ENCODE measurements at regions not wholly inside any gene's neighbourhood (a gene's known extent, or its start where the extent isn't known, plus 50 kb on each side); places are given as distances from the start of the nearest gene placed in this dataset.

GRCh38 chr9:18068900-18069299 is 405.1 kb upstream of the ADAMTSL1 start:
- Histone ChIP-seq H3K9me3 (ENCODE audit: low read length) (no peaks in the 10 kb centered on the region), H3K4me1 (ENCODE audit: insufficient read depth, low read length) (no peaks in the 10 kb centered on the region), H3K27me3 (ENCODE audit: control insufficient read depth in 1 of 2, insufficient read depth in 2 of 2, low read length in 2 of 2) (no peaks in the 10 kb centered on the region), H3K36me3 (replicated peaks in 1 of 2; ENCODE audit: control insufficient read depth in 1 of 2, insufficient read depth in 2 of 2, low read length in 2 of 2) (no peaks in the 10 kb centered on the region), H3K79me2 (ENCODE audit: insufficient read depth, low read length) (no peaks in the 10 kb centered on the region), H3K4me2 (ENCODE audit: low read depth, low read length) (no peak overlapping the region), H2AFZ (ENCODE audit: low read length) (no peak overlapping the region), H3K27ac (ENCODE audit: extremely low read length, insufficient read depth, low read length) (no peak overlapping the region), H4K20me1 (ENCODE audit: insufficient read depth, low read length) (no peaks in the 10 kb centered on the region), H3K4me3 (replicated peaks in 1 of 3; ENCODE audit: insufficient read depth in 1 of 3, low read depth in 2 of 3, low read length in 3 of 3) (no peak overlapping the region), H3K9ac (ENCODE audit: insufficient read depth, low read depth, low read length) (no peak overlapping the region)
- TF ChIP-seq ZNF773 (CRISPR knock-in tag; IDR thresholded peaks at IDR 0.05; ENCODE audit: borderline replicate concordance) (no peak), DPF2 (CRISPR knock-in tag; IDR thresholded peaks at IDR 0.05; ENCODE audit: borderline replicate concordance, low read depth) (no peak), RBAK (CRISPR knock-in tag; IDR thresholded peaks at IDR 0.05) (no peak), RFX5 (IDR thresholded peaks at IDR 0.05; ENCODE audit: low read depth, low read length) (no peak), MBD4 (IDR thresholded peaks at IDR 0.05; ENCODE audit: borderline replicate concordance, low read length) (no peak), STAT6 (CRISPR knock-in tag; IDR thresholded peaks at IDR 0.05; ENCODE audit: borderline replicate concordance) (no peak), PHF8 (CRISPR knock-in tag; IDR thresholded peaks at IDR 0.05) (no peak), ZNF451 (CRISPR knock-in tag; IDR thresholded peaks at IDR 0.05) (no peak), ZBTB26 (CRISPR knock-in tag; IDR thresholded peaks at IDR 0.05; ENCODE audit: borderline replicate concordance) (no peak)
- DNase-seq (ENCODE audit: low spot score) (no peak), FAIRE-seq (no peak), ATAC-seq (no peak)
- in situ Hi-C loops (cut with HindIII; ENCODE audit: extremely low pct_ligation_motif_present, low pct_unique_long_range_greater_than_20kb) (no loop called here), intact Hi-C loops (cut with micrococcal nuclease; ENCODE audit: unreplicated experiment) (no loop called here)
- 5% methylated on average over 3 of the region's 3 CpGs for WGBS (ENCODE audit: low lambda C conversion rate)
- BruUV-seq (replicated peaks) = no TSS peak
- CTCF ChIA-PET (ENCODE audit: low intra/inter-chr PET ratio, low total read pairs) = no interaction called here
- POLR2A ChIA-PET = no interaction called here

Data from HepG2 (cell line).